H1 (cell line): ENCODE measurements at regions not wholly inside any gene's neighbourhood (a gene's known extent, or its start where the extent isn't known, plus 50 kb on each side); places are given as distances from the start of the nearest gene placed in this dataset.

Experiments
- CHD1 ChIP-seq: IDR thresholded peaks from 2 replicates; pipeline ENCODE4 v1.6.1; 2012; ENCODE audit warnings: low read depth, low read length, improper control_type of control experiment
- TF ChIP-seq, protein P1 (sequence below): fragments of 300-600 bp; sonication (generic); IDR thresholded peaks from 2 replicates; pipeline ENCODE4 v1.7.1; 2012; ENCODE audit warnings: low read length, moderate library complexity, mild to moderate bottlenecking, inconsistent platforms; ENCODE audit not compliant: insufficient replicate concordance

DNA sequence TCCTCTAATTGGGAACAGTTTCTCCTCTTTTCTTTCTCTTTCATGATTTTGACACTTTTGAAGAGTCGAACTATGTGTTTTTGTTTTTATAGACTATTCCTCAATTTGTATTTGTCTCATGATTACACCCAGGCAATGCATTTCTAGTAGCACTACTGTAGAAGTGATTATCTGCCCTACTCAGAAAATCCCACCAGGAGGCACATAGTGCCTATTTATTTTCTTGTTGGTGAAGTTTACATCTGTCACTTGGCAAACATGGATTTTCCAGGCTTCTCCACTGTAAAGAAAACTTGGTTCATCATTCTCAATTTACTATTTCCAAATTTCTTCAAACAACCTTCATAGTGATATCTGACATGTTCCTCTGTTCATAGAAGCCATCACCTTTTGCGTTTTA, 893.9 kb downstream of the CCSER2 start (continued):
- TF ChIP-seq, protein P1, sequence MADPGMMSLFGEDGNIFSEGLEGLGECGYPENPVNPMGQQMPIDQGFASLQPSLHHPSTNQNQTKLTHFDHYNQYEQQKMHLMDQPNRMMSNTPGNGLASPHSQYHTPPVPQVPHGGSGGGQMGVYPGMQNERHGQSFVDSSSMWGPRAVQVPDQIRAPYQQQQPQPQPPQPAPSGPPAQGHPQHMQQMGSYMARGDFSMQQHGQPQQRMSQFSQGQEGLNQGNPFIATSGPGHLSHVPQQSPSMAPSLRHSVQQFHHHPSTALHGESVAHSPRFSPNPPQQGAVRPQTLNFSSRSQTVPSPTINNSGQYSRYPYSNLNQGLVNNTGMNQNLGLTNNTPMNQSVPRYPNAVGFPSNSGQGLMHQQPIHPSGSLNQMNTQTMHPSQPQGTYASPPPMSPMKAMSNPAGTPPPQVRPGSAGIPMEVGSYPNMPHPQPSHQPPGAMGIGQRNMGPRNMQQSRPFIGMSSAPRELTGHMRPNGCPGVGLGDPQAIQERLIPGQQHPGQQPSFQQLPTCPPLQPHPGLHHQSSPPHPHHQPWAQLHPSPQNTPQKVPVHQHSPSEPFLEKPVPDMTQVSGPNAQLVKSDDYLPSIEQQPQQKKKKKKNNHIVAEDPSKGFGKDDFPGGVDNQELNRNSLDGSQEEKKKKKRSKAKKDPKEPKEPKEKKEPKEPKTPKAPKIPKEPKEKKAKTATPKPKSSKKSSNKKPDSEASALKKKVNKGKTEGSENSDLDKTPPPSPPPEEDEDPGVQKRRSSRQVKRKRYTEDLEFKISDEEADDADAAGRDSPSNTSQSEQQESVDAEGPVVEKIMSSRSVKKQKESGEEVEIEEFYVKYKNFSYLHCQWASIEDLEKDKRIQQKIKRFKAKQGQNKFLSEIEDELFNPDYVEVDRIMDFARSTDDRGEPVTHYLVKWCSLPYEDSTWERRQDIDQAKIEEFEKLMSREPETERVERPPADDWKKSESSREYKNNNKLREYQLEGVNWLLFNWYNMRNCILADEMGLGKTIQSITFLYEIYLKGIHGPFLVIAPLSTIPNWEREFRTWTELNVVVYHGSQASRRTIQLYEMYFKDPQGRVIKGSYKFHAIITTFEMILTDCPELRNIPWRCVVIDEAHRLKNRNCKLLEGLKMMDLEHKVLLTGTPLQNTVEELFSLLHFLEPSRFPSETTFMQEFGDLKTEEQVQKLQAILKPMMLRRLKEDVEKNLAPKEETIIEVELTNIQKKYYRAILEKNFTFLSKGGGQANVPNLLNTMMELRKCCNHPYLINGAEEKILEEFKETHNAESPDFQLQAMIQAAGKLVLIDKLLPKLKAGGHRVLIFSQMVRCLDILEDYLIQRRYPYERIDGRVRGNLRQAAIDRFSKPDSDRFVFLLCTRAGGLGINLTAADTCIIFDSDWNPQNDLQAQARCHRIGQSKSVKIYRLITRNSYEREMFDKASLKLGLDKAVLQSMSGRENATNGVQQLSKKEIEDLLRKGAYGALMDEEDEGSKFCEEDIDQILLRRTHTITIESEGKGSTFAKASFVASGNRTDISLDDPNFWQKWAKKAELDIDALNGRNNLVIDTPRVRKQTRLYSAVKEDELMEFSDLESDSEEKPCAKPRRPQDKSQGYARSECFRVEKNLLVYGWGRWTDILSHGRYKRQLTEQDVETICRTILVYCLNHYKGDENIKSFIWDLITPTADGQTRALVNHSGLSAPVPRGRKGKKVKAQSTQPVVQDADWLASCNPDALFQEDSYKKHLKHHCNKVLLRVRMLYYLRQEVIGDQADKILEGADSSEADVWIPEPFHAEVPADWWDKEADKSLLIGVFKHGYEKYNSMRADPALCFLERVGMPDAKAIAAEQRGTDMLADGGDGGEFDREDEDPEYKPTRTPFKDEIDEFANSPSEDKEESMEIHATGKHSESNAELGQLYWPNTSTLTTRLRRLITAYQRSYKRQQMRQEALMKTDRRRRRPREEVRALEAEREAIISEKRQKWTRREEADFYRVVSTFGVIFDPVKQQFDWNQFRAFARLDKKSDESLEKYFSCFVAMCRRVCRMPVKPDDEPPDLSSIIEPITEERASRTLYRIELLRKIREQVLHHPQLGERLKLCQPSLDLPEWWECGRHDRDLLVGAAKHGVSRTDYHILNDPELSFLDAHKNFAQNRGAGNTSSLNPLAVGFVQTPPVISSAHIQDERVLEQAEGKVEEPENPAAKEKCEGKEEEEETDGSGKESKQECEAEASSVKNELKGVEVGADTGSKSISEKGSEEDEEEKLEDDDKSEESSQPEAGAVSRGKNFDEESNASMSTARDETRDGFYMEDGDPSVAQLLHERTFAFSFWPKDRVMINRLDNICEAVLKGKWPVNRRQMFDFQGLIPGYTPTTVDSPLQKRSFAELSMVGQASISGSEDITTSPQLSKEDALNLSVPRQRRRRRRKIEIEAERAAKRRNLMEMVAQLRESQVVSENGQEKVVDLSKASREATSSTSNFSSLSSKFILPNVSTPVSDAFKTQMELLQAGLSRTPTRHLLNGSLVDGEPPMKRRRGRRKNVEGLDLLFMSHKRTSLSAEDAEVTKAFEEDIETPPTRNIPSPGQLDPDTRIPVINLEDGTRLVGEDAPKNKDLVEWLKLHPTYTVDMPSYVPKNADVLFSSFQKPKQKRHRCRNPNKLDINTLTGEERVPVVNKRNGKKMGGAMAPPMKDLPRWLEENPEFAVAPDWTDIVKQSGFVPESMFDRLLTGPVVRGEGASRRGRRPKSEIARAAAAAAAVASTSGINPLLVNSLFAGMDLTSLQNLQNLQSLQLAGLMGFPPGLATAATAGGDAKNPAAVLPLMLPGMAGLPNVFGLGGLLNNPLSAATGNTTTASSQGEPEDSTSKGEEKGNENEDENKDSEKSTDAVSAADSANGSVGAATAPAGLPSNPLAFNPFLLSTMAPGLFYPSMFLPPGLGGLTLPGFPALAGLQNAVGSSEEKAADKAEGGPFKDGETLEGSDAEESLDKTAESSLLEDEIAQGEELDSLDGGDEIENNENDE: no peak
- no peak for TF ChIP-seq CHD1
